IPS-18c (cell line): ENCODE measurements at regions not wholly inside any gene's neighbourhood (a gene's known extent, or its start where the extent isn't known, plus 50 kb on each side); places are given as distances from the start of the nearest gene placed in this dataset.
"Not testable (repeated sequence)": the region's sequence is repeated elsewhere in the genome, so short reads cannot be mapped to it uniquely, and the experiment has no call there.

Source experiments
- H3K4me3 ChIP-seq: 2 replicates; pipeline ENCODE4 v1.7.0; 2013; ENCODE audit warnings: low read depth, mild to moderate bottlenecking, low read length, moderate library complexity; ENCODE audit not compliant: insufficient read depth
- H3K9me3 ChIP-seq: one replicate; pipeline ENCODE4 v1.6.1; 2013; ENCODE audit warnings: mild to moderate bottlenecking, low read length, moderate library complexity; ENCODE audit not compliant: control insufficient read depth, insufficient read depth

DNA sequence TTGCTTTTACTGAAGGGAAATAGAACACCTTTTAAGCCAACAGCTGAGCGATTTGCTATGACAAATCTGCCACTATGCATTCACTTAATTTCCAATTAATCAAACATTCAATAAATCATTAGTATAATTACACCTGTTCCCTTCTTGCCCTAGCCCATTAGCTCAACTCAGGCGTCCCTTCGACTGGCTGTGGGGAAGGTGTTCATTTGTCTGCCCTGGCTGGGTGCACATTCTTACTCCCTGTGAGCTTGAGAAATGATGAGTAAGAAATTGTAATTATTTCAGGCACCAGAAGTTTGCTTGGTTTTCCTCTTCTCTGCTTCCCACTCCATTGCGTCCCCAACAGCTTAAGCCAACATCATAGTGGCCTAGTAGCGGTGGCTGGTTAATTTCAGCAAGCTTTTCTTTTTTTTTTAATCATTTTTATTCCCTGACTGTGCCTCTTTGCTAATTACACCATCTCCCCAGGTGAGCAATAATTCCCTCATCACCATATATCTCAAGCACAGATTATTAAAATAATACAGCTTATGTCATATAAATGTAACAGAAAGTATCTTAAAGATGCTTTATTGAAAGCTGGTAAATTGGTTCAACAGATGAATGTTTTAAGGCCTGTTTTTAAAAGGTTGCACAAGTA, 623.9 kb upstream of the RBFOX1 start:
- H3K4me3 ChIP-seq: no peak overlapping the region
- no peaks in the 10 kb centered on the region for H3K9me3 ChIP-seq

- Histone ChIP-seq H3K9me3 (no peaks in the 10 kb centered on the region), H3K4me3 (no peak overlapping the region)
Measured at GRCh38 chr16:6704306-6704930, 628.2 kb upstream of the RBFOX1 start.

DNA sequence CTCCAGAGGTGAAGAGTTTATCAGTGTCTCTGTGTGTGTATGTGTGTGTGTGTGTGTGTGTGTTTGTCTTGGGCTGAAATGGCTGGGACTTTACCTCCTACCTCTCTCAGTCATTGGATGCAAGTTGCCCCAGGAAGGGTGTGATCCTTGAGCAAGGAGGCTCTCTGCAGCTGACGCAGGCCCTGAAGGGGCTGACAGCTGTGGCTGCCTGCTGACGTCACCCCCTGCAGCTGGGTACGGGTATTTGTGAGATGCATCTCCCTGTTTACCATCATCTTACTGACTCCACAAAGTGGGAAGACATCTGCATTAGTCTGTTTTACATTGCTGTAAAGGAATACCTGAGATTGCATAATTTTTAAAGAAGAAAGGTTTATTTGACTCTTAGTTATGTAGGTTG, 631.5 kb upstream of the RBFOX1 start:
- Histone ChIP-seq H3K9me3 (no peaks in the 10 kb centered on the region), H3K4me3 (no peak overlapping the region)

DNA sequence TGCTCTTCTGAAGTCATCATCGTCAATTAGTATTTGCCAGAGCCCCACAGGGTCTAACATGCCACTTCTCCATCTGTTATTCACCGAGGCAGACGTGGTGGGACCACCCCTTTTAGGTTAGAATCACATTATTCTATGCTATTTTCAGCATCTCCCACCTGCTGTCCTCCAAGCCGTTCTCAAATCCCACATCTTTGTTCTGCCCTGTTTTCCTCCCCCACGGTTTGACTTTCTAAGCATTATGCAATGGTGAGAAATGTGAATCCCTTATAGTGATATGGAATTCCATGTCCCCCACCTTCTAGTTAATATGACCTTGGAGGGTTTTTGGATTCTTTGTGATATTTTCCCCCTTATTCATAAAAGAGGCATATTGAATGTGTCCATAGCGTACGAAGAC, 634.1 kb upstream of the RBFOX1 start:
- no peaks in the 10 kb centered on the region for H3K9me3 ChIP-seq
- no peak overlapping the region for H3K4me3 ChIP-seq

DNA sequence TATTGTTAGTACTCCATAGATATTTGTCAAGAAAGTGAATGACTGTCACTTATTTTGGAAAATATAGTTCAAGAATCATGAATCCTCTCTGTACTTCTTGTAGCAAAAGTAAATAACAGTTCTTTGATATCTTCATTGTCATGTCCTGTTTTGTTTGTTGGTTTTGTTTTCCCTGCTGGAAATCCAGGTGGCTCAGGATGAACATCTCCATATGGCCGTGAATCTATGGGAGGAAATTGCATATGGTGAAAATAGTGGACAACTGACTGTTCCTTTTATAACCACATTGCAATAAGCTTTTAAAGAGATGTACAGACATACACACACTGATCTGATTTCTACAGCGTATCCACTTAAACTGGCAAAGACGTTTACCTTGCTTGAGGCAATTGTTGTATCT, 637.0 kb upstream of the RBFOX1 start:
- Histone ChIP-seq H3K9me3 (no peaks in the 10 kb centered on the region), H3K4me3 (no peak overlapping the region)

DNA sequence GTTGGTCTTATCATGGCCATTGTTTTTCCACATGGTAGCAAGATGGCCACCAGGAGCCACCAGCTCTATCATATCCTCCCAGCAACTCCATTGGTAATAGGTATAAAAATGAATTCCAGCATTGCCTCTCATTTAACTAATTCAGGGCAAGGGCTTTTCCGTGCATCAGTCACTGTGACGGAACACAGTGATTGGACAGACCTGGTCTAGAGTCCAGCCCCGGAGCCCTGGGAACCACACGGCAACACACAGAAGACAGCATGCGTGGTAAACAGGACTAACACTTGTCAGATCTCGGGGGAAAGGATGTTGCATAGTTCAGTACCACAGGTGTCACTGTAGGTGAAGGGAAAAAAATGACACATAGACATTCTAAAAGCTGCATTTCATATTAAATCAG, 638.0 kb upstream of the RBFOX1 start:
- Histone ChIP-seq H3K9me3 (no peaks in the 10 kb centered on the region), H3K4me3 (no peak overlapping the region)

GRCh38 chr16:6693418-6693817, 639.2 kb upstream of the RBFOX1 start:
- H3K4me3 ChIP-seq, H3K9me3 ChIP-seq: not testable (repeated sequence)

DNA sequence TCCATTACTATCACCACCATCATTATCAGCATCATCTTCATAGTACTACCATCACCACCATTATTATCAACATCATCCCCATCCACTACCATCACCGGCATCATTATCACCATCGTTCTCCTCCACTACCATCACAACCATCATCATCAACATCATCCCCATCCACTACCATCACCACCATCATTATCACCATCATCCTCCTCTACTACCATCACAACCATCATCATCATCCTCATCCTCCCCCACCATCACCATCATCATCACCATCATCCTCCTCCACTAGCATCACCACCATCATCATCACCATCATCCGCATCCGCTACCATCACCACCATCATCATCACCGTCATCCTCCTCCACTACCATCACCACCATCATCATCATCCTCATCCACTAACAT, 639.8 kb upstream of the RBFOX1 start:
- Histone ChIP-seq H3K4me3 (no peak overlapping the region), H3K9me3 (no peaks in the 10 kb centered on the region)

DNA sequence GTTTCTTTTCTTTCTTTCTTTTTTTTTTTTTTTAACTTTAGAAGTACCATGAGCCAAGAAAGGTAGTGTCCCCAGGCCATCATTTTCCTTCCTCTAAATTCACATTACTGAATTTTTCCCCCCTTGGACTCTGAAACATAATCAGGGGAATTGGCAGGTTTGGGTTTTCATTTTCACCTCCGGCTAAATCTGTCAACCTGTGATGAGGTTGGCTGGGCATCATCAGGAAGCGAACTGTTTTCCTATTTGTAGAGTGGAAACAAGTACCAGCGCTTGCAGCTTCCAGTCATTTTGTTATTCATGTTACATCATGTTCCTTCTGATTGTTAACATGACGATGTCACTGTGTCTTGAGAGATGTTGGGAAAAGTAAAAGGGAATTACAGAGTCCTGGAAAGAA, 641.9 kb upstream of the RBFOX1 start:
- H3K9me3 ChIP-seq: no peaks in the 10 kb centered on the region
- no peak overlapping the region for H3K4me3 ChIP-seq

GRCh38 chr16:6689643-6690042, 643.0 kb upstream of the RBFOX1 start:
- Histone ChIP-seq H3K9me3 (no peaks in the 10 kb centered on the region), H3K4me3 (no peak overlapping the region)

GRCh38 chr16:6687593-6687992, 645.1 kb upstream of the RBFOX1 start:
- Histone ChIP-seq H3K9me3 (no peaks in the 10 kb centered on the region), H3K4me3 (no peak overlapping the region)

DNA sequence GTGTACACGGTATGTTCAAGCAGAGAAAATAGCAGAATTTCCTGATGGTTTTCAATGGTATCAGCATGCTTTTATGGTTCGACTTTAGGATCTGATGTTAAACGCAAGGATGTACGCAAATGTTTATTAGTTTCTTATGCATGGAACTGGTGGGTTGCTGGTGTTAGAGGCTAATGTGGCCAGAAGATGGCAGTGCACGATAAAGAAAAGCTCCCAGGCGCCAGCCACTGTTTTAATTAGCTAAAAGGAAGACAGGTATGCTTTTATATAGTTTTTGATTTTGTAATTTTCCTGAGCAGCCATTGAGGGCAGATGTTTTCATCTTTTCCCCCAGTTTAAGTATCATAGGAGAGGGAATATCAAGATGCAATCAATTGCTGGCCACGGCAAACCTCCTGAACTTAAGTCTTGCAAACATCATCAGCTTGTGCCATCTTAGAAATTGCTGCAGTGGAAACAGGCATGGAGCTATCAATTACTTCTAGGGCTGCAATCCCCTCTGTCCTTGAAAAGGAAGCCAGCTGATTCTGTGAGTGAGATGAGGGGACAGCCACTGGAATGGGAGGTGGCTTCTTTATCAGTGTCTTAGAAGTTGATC, 648.5 kb upstream of the RBFOX1 start:
- no peaks in the 10 kb centered on the region for H3K9me3 ChIP-seq
- H3K4me3 ChIP-seq: no peak overlapping the region

DNA sequence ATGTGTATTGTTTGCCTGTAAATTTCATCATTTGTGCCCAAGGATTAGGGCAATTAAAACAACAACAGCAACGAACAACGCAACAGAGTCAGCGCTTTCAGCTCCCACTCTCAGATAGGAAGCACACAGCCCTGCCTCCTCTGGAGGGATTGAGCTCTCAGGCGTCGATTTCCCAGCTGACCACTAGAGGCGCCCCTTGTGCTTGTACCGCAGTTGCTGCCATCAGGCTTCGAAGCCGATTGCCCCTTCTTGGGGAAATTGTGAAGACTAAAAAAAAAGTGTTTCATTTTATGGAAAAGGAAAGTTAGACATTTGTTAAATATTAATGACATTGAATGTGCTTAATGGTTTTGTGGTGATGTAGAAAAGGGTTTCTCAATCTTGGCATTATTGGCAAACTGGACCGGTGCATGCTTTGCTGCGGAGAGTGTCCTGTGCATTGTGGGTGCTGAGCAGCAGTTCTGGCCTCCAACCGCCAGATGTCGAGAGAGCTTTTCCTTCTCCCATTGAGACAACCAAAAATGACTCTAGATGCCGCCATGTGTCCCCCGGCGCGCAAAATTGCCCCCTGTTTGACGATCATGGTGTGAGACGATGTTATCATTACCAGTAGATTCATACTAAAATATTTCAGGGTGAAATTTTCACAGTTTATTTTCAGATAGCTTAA, 650.4 kb upstream of the RBFOX1 start:
- Histone ChIP-seq H3K4me3 (no peak overlapping the region), H3K9me3 (no peaks in the 10 kb centered on the region)

DNA sequence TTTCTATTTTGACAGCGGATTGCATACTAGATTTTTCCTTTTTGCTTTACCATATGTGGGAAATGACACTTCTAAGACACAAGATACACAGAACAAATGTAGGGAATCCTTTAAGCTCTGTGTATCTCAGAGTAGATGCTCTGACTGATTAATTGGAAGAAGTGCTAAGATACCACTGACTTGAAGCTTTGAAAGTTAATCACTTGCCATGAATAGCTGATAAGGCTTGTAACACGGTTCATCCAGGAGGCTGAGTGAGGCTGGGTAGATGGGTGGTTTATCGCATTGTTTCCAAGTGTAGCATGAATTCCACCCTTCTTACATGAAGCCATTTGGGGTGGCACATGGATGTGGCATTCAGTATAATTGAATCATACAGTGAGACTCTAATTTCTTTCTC, 654.1 kb upstream of the RBFOX1 start:
- no peaks in the 10 kb centered on the region for H3K9me3 ChIP-seq
- H3K4me3 ChIP-seq: no peak overlapping the region

GRCh38 chr16:6674071-6674470, 658.6 kb upstream of the RBFOX1 start:
- H3K9me3 ChIP-seq: no peaks in the 10 kb centered on the region
- H3K4me3 ChIP-seq: no peak overlapping the region

- no peaks in the 10 kb centered on the region for H3K9me3 ChIP-seq
Measured at GRCh38 chr16:6672507-6672906, 660.1 kb upstream of the RBFOX1 start.

DNA sequence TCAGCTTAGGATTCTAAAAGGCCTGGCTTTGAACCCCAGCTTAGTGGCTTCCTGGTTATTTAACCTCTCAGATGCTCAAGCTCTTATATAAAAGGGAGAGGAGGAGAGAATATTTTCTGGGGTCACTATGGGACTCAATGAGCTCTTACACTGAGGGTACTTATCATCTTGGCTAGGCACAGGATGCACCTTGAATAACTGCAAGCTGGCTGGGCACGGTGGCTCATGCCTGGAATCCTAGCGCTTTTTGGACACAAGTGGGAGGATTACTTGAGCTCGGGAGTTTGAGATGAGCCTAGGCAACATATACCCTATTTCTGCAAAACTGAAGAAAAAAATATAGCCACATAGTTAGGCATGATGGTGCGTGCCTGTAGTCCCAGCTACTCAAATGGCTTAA, 665.3 kb upstream of the RBFOX1 start:
- Histone ChIP-seq H3K9me3 (no peaks in the 10 kb centered on the region), H3K4me3 (no peak overlapping the region)

More at GRCh38 chr16:6672507-6672906, 660.1 kb upstream of the RBFOX1 start:
- no peak overlapping the region for H3K4me3 ChIP-seq

- H3K4me3 ChIP-seq: no peak overlapping the region
- H3K9me3 ChIP-seq: no peaks in the 10 kb centered on the region
Measured at GRCh38 chr16:6665126-6665525, 667.5 kb upstream of the RBFOX1 start.
